ENCODE measurements at regions not wholly inside any gene's neighbourhood (a gene's known extent, or its start where the extent isn't known, plus 50 kb on each side); places are given as distances from the start of the nearest gene placed in this dataset.

DNA sequence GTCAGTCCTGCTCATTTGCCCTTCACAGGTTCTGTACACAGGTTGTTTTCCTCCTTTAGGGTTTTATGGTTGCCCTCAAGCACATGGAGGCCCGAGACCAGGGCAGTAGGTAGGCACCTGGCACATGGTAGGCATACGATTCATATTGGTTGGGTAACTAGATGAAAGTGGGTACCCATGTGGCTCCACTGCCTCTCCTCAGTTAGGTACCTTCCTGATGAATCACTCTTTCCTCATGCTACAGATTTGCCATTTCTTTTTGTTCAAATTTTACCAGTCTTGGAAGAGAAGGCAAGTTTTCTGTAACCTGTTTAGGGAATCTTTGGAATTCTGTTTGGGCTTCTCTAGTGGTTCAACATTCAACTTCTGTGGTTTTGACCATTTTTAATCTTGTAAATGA, 121.3 kb downstream of the FHIP1A start:
- no peaks in the 10 kb centered on the region for H3K27me3 ChIP-seq (replicated peaks; ENCODE audit: insufficient read depth, low read length)
- H3K4me1 ChIP-seq (ENCODE audit: low read length), result peaks cover 2% of the 10 kb centered on the region
- H3K36me3 ChIP-seq (replicated peaks; ENCODE audit: insufficient read depth, low read length), result no peaks in the 10 kb centered on the region
- H3K4me2 ChIP-seq (ENCODE audit: low read depth, low read length), result no peak overlapping the region
- TF ChIP-seq EZH2 (optimal IDR thresholded peaks at IDR 0.05; ENCODE audit: low read depth, low read length) (no peak), EZH2phosphoT487 (IDR thresholded peaks at IDR 0.05; ENCODE audit: low read length) (no peak)
- TF ChIP-seq, protein P1, sequence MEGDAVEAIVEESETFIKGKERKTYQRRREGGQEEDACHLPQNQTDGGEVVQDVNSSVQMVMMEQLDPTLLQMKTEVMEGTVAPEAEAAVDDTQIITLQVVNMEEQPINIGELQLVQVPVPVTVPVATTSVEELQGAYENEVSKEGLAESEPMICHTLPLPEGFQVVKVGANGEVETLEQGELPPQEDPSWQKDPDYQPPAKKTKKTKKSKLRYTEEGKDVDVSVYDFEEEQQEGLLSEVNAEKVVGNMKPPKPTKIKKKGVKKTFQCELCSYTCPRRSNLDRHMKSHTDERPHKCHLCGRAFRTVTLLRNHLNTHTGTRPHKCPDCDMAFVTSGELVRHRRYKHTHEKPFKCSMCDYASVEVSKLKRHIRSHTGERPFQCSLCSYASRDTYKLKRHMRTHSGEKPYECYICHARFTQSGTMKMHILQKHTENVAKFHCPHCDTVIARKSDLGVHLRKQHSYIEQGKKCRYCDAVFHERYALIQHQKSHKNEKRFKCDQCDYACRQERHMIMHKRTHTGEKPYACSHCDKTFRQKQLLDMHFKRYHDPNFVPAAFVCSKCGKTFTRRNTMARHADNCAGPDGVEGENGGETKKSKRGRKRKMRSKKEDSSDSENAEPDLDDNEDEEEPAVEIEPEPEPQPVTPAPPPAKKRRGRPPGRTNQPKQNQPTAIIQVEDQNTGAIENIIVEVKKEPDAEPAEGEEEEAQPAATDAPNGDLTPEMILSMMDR (IDR thresholded peaks at IDR 0.05; ENCODE audit: low read length), result no peak
- H3K79me2 ChIP-seq (ENCODE audit: low read length), result no peaks in the 10 kb centered on the region
- no peaks in the 10 kb centered on the region for H4K20me1 ChIP-seq (ENCODE audit: insufficient read depth, low read length)
- H3F3A ChIP-seq (ENCODE audit: insufficient read depth, low read length), result no peaks in the 10 kb centered on the region
- H3K4me3 ChIP-seq (ENCODE audit: low read length), result no peak overlapping the region
- DNase-seq, result no peak
- no peak overlapping the region for H2AFZ ChIP-seq (ENCODE audit: low read length)
- H3K9ac ChIP-seq (ENCODE audit: low read length), result no peak overlapping the region
- H3K9me3 ChIP-seq (replicated peaks; ENCODE audit: insufficient read depth, low read length), result no peaks in the 10 kb centered on the region
- no peak overlapping the region for H3K27ac ChIP-seq (ENCODE audit: low read length)
- H3K9me2 ChIP-seq (replicated peaks; ENCODE audit: insufficient read depth, low read length), result no peaks in the 10 kb centered on the region

GRCh38 chr4:151530783-151531182, 121.8 kb downstream of the FHIP1A start:
- H3K4me2 ChIP-seq (ENCODE audit: low read depth, low read length), result no peak overlapping the region
- H3K9me2 ChIP-seq (replicated peaks; ENCODE audit: insufficient read depth, low read length), result no peaks in the 10 kb centered on the region

GRCh38 chr4:151532001-151532708, 123.2 kb downstream of the FHIP1A start:
- Histone ChIP-seq H3K27me3 (replicated peaks; ENCODE audit: insufficient read depth, low read length) (no peaks in the 10 kb centered on the region), H3K9ac (ENCODE audit: low read length) (no peak overlapping the region), H3K4me1 (ENCODE audit: low read length) (no peaks in the 10 kb centered on the region), H3K4me2 (ENCODE audit: low read depth, low read length) (no peak overlapping the region), H3K36me3 (replicated peaks; ENCODE audit: insufficient read depth, low read length) (no peaks in the 10 kb centered on the region), H3K9me3 (replicated peaks; ENCODE audit: insufficient read depth, low read length) (no peaks in the 10 kb centered on the region), H3F3A (ENCODE audit: insufficient read depth, low read length) (no peaks in the 10 kb centered on the region), H3K79me2 (ENCODE audit: low read length) (no peaks in the 10 kb centered on the region), H2AFZ (ENCODE audit: low read length) (no peak overlapping the region), H3K27ac (ENCODE audit: low read length) (no peak overlapping the region), H3K4me3 (ENCODE audit: low read length) (no peak overlapping the region), H3K9me2 (replicated peaks; ENCODE audit: insufficient read depth, low read length) (no peaks in the 10 kb centered on the region), H4K20me1 (ENCODE audit: insufficient read depth, low read length) (no peaks in the 10 kb centered on the region)
- DNase-seq, result no peak
- TF ChIP-seq EZH2phosphoT487 (IDR thresholded peaks at IDR 0.05; ENCODE audit: low read length) (no peak), EZH2 (optimal IDR thresholded peaks at IDR 0.05; ENCODE audit: low read depth, low read length) (no peak)
- TF ChIP-seq, protein P1 (IDR thresholded peaks at IDR 0.05; ENCODE audit: low read length), result no peak

More at GRCh38 chr4:151530783-151531182, 121.8 kb downstream of the FHIP1A start:
- Histone ChIP-seq H3K4me1 (ENCODE audit: low read length) (no peaks in the 10 kb centered on the region), H3K4me3 (ENCODE audit: low read length) (no peak overlapping the region), H4K20me1 (ENCODE audit: insufficient read depth, low read length) (no peaks in the 10 kb centered on the region), H3K36me3 (replicated peaks; ENCODE audit: insufficient read depth, low read length) (no peaks in the 10 kb centered on the region), H3K27me3 (replicated peaks; ENCODE audit: insufficient read depth, low read length) (no peaks in the 10 kb centered on the region), H3F3A (ENCODE audit: insufficient read depth, low read length) (no peaks in the 10 kb centered on the region), H2AFZ (ENCODE audit: low read length) (no peak overlapping the region), H3K79me2 (ENCODE audit: low read length) (no peaks in the 10 kb centered on the region), H3K9ac (ENCODE audit: low read length) (no peak overlapping the region), H3K27ac (ENCODE audit: low read length) (no peak overlapping the region), H3K9me3 (replicated peaks; ENCODE audit: insufficient read depth, low read length) (no peaks in the 10 kb centered on the region)
- DNase-seq, result no peak
- no peak for TF ChIP-seq EZH2 (optimal IDR thresholded peaks at IDR 0.05; ENCODE audit: low read depth, low read length)
- TF ChIP-seq EZH2phosphoT487 (IDR thresholded peaks at IDR 0.05; ENCODE audit: low read length), result no peak
- TF ChIP-seq, protein P1 (IDR thresholded peaks at IDR 0.05; ENCODE audit: low read length), result peak; percentile 20

Data from MM.1S (cell line).